ENCODE measurements at regions not wholly inside any gene's neighbourhood (a gene's known extent, or its start where the extent isn't known, plus 50 kb on each side); places are given as distances from the start of the nearest gene placed in this dataset.

GRCh38 chrX:20519826-20520225 is 253.1 kb upstream of the RPS6KA3 start:
- DNase-seq (ENCODE audit: low read depth) = no peak

- no peak for DNase-seq (ENCODE audit: low read depth)
These were observed 252.4 kb upstream of the RPS6KA3 start for GRCh38 chrX:20519146-20519545.

- no peak for DNase-seq (ENCODE audit: low read depth)
These were observed 250.9 kb upstream of the RPS6KA3 start for GRCh38 chrX:20517565-20517964.

GRCh38 chrX:20515841-20516461 is 249.2 kb upstream of the RPS6KA3 start:
- DNase-seq (ENCODE audit: low read depth) = no peak

GRCh38 chrX:20514358-20514757 is 247.6 kb upstream of the RPS6KA3 start:
- DNase-seq (ENCODE audit: low read depth) = no peak

- no peak for DNase-seq (ENCODE audit: low read depth)
These were observed 246.5 kb upstream of the RPS6KA3 start for GRCh38 chrX:20513185-20513584.

- DNase-seq (ENCODE audit: low read depth) = no peak
These were observed 245.1 kb upstream of the RPS6KA3 start for GRCh38 chrX:20511792-20512191.

- DNase-seq (ENCODE audit: low read depth) = no peak
These were observed 241.4 kb upstream of the RPS6KA3 start for GRCh38 chrX:20507901-20508620.

- no peak for DNase-seq (ENCODE audit: low read depth)
These were observed 240.0 kb upstream of the RPS6KA3 start for GRCh38 chrX:20506739-20507138.

GRCh38 chrX:20500949-20501348 is 234.2 kb upstream of the RPS6KA3 start:
- no peak for DNase-seq (ENCODE audit: low read depth)

GRCh38 chrX:20500171-20500865 is 233.6 kb upstream of the RPS6KA3 start:
- peak; percentile 0 for DNase-seq (ENCODE audit: low read depth)

- DNase-seq (ENCODE audit: low read depth) = no peak
These were observed 233.1 kb upstream of the RPS6KA3 start for GRCh38 chrX:20499763-20500162.

- no peak for DNase-seq (ENCODE audit: low read depth)
These were observed 232.3 kb upstream of the RPS6KA3 start for GRCh38 chrX:20498851-20499635.

GRCh38 chrX:20495575-20495974 is 228.9 kb upstream of the RPS6KA3 start:
- DNase-seq (ENCODE audit: low read depth) = no peak

GRCh38 chrX:20488473-20488872 is 221.8 kb upstream of the RPS6KA3 start:
- no peak for DNase-seq (ENCODE audit: low read depth)

GRCh38 chrX:20487227-20487626 is 220.5 kb upstream of the RPS6KA3 start:
- DNase-seq (ENCODE audit: low read depth) = no peak

GRCh38 chrX:20481632-20482031 is 214.9 kb upstream of the RPS6KA3 start:
- no peak for DNase-seq (ENCODE audit: low read depth)

- no peak for DNase-seq (ENCODE audit: low read depth)
These were observed 213.2 kb upstream of the RPS6KA3 start for GRCh38 chrX:20479896-20480295.

- DNase-seq (ENCODE audit: low read depth) = no peak
These were observed 212.3 kb upstream of the RPS6KA3 start for GRCh38 chrX:20479048-20479447.

- DNase-seq (ENCODE audit: low read depth) = no peak
These were observed 211.3 kb upstream of the RPS6KA3 start for GRCh38 chrX:20477836-20478524.

GRCh38 chrX:20477219-20477618 is 210.5 kb upstream of the RPS6KA3 start:
- no peak for DNase-seq (ENCODE audit: low read depth)
